Retinal pigment epithelial cell (primary cell): ENCODE measurements at regions not wholly inside any gene's neighbourhood (a gene's known extent, or its start where the extent isn't known, plus 50 kb on each side); places are given as distances from the start of the nearest gene placed in this dataset.
A peak's percentile ranks its signal among the peaks of the same experiment; 100 is the strongest.

Experiments
- DNase-seq: peaks from one replicate; pipeline ENCODE4 v3.0.0-alpha.2; 2010; ENCODE audit warnings: low read depth
- H3K4me3 ChIP-seq: 2 replicates; pipeline ENCODE4 v1.5.1; 2011; ENCODE audit warnings: mild to moderate bottlenecking, low read length, control low read depth, moderate library complexity
- CTCF ChIP-seq: conservative IDR thresholded peaks from 2 replicates; pipeline ENCODE4 v1.5.1; 2011; ENCODE audit warnings: low read depth, low read length, control low read depth, inconsistent platforms

- DNase-seq = no peak
- TF ChIP-seq CTCF = no peak
- no peak overlapping the region for H3K4me3 ChIP-seq
Observed at GRCh38 chr10:63766745-63767137, 245.5 kb downstream of the REEP3 start.

GRCh38 chr10:63767138-63767801 is 246.1 kb downstream of the REEP3 start:
- no peak for DNase-seq
- no peak overlapping the region for H3K4me3 ChIP-seq
- peak; percentile 49 for TF ChIP-seq CTCF

- no peak for DNase-seq
- no peak overlapping the region for H3K4me3 ChIP-seq
- no peak for TF ChIP-seq CTCF
Observed at GRCh38 chr10:63769367-63769766, 248.2 kb downstream of the REEP3 start.

GRCh38 chr10:63770523-63770922 is 249.3 kb downstream of the REEP3 start:
- H3K4me3 ChIP-seq = no peak overlapping the region
- TF ChIP-seq CTCF = no peak
- DNase-seq = no peak

- DNase-seq = no peak
- H3K4me3 ChIP-seq = no peak overlapping the region
- TF ChIP-seq CTCF = no peak
Observed at GRCh38 chr10:63772491-63772890, 251.3 kb downstream of the REEP3 start.

- H3K4me3 ChIP-seq = no peak overlapping the region
- no peak for TF ChIP-seq CTCF
- DNase-seq = no peak
Observed at GRCh38 chr10:63773106-63773505, 251.9 kb downstream of the REEP3 start.

GRCh38 chr10:63773962-63774361 is 252.8 kb downstream of the REEP3 start:
- H3K4me3 ChIP-seq = no peak overlapping the region
- DNase-seq = no peak
- no peak for TF ChIP-seq CTCF
